HT1080 (cell line): ENCODE measurements at regions not wholly inside any gene's neighbourhood (a gene's known extent, or its start where the extent isn't known, plus 50 kb on each side); places are given as distances from the start of the nearest gene placed in this dataset.

Experiments
- DNase-seq: peaks from one replicate; pipeline ENCODE4 v3.0.0-alpha.2; 2015; ENCODE audit warnings: low read depth

GRCh38 chr12:23168459-23168858, 543.5 kb downstream of the ETNK1 start:
- DNase-seq = no peak

- no peak for DNase-seq
These were observed 544.2 kb downstream of the ETNK1 start for GRCh38 chr12:23169012-23169695.

GRCh38 chr12:23169696-23170013, 544.7 kb downstream of the ETNK1 start:
- no peak for DNase-seq

- DNase-seq = no peak
These were observed 549.9 kb downstream of the ETNK1 start for GRCh38 chr12:23174917-23175316.

GRCh38 chr12:23185346-23185745, 560.4 kb downstream of the ETNK1 start:
- no peak for DNase-seq

GRCh38 chr12:23186950-23187349, 562.0 kb downstream of the ETNK1 start:
- DNase-seq = no peak

- no peak for DNase-seq
These were observed 568.6 kb downstream of the ETNK1 start for GRCh38 chr12:23193552-23193951.

GRCh38 chr12:23197266-23197665, 572.3 kb downstream of the ETNK1 start:
- no peak for DNase-seq

GRCh38 chr12:23202728-23203127, 577.8 kb downstream of the ETNK1 start:
- DNase-seq = no peak

- peak; percentile 22 for DNase-seq
These were observed 580.2 kb downstream of the ETNK1 start for GRCh38 chr12:23204933-23205778.

- DNase-seq = no peak
These were observed 584.8 kb downstream of the ETNK1 start for GRCh38 chr12:23209793-23210192.

- DNase-seq = no peak
These were observed 585.6 kb downstream of the ETNK1 start for GRCh38 chr12:23210573-23210972.

- DNase-seq = no peak
These were observed 586.7 kb downstream of the ETNK1 start for GRCh38 chr12:23211384-23212320.

- DNase-seq = no peak
These were observed 592.2 kb downstream of the ETNK1 start for GRCh38 chr12:23217158-23217557.

- DNase-seq = no peak
These were observed 592.7 kb downstream of the ETNK1 start for GRCh38 chr12:23217667-23218066.

GRCh38 chr12:23221066-23221465, 596.1 kb downstream of the ETNK1 start:
- no peak for DNase-seq

GRCh38 chr12:23221926-23222325, 597.0 kb downstream of the ETNK1 start:
- no peak for DNase-seq

GRCh38 chr12:23222801-23223200, 597.8 kb downstream of the ETNK1 start:
- no peak for DNase-seq

- DNase-seq = no peak
These were observed 603.1 kb downstream of the ETNK1 start for GRCh38 chr12:23228101-23228500.

GRCh38 chr12:23230899-23231298, 605.9 kb downstream of the ETNK1 start:
- DNase-seq = no peak

GRCh38 chr12:23236066-23236780, 611.3 kb downstream of the ETNK1 start:
- no peak for DNase-seq
